H9 (cell line): ENCODE measurements at regions not wholly inside any gene's neighbourhood (a gene's known extent, or its start where the extent isn't known, plus 50 kb on each side); places are given as distances from the start of the nearest gene placed in this dataset.

Experiments used
- DNase-seq: peaks from one replicate; pipeline ENCODE4 v3.0.0-alpha.2; 2017
- H2AFZ ChIP-seq: one replicate; pipeline ENCODE4 v1.6.1; 2013; ENCODE audit warnings: mild to moderate bottlenecking, low read length, control low read depth, moderate library complexity
- H2AK5ac ChIP-seq: 2 replicates; pipeline ENCODE4 v1.6.1; 2013; ENCODE audit warnings: low read length, control low read depth, mixed read lengths; ENCODE audit not compliant: insufficient read length
- H2BK120ac ChIP-seq: one replicate; pipeline ENCODE4 v1.6.1; 2013; ENCODE audit warnings: low read depth, mild to moderate bottlenecking, low read length, control low read depth, inconsistent platforms; ENCODE audit not compliant: poor library complexity, severe bottlenecking
- H2BK12ac ChIP-seq: 2 replicates; pipeline ENCODE4 v1.6.1; 2013; ENCODE audit warnings: low read length, control low read depth, mixed read lengths, low read depth; ENCODE audit not compliant: insufficient read length
- H2BK15ac ChIP-seq: 2 replicates; pipeline ENCODE4 v1.6.1; 2013; ENCODE audit warnings: low read depth, low read length, control low read depth
- H2BK20ac ChIP-seq: one replicate; pipeline ENCODE4 v1.6.1; 2013; ENCODE audit warnings: low read depth, mild to moderate bottlenecking, low read length, control low read depth, inconsistent platforms; ENCODE audit not compliant: poor library complexity, severe bottlenecking
- H2BK5ac ChIP-seq: 2 replicates; pipeline ENCODE4 v1.6.1; 2013; ENCODE audit warnings: low read length, control low read depth, mixed read lengths; ENCODE audit not compliant: insufficient read length
- H3K14ac ChIP-seq: 2 replicates; pipeline ENCODE4 v1.6.1; 2013; ENCODE audit warnings: low read length, control low read depth; ENCODE audit not compliant: insufficient read depth
- H3K18ac ChIP-seq: 2 replicates; pipeline ENCODE4 v1.6.1; 2013; ENCODE audit warnings: low read depth, mild to moderate bottlenecking, mixed read lengths, low read length, control low read depth; ENCODE audit not compliant: insufficient read length
- H3K23ac ChIP-seq: 2 replicates; pipeline ENCODE4 v1.6.1; 2013; ENCODE audit warnings: low read length, control low read depth, mixed read lengths, low read depth; ENCODE audit not compliant: insufficient read length
- H3K23me2 ChIP-seq: 2 replicates; pipeline ENCODE4 v1.6.1; 2013; ENCODE audit warnings: low read depth, mild to moderate bottlenecking, mixed read lengths, low read length, control low read depth; ENCODE audit not compliant: insufficient read length, poor library complexity, severe bottlenecking
- H3K27ac ChIP-seq: 2 replicates; pipeline ENCODE4 v1.5.1; 2013; ENCODE audit warnings: low read length, control low read depth, mixed read lengths, low read depth; ENCODE audit not compliant: insufficient read length
- H3K27me3 ChIP-seq: 2 replicates; pipeline ENCODE4 v1.6.1; 2013; ENCODE audit warnings: low read length, control low read depth, inconsistent platforms; ENCODE audit not compliant: insufficient read depth
- H3K4ac ChIP-seq: 2 replicates; pipeline ENCODE4 v1.6.1; 2013; ENCODE audit warnings: low read depth, mild to moderate bottlenecking, control low read depth, inconsistent platforms, low read length, moderate library complexity
- H3K4me1 ChIP-seq: 2 replicates; pipeline ENCODE4 v1.6.1; 2013; ENCODE audit warnings: low read length, control low read depth, inconsistent platforms; ENCODE audit not compliant: insufficient read depth
- H3K4me2 ChIP-seq: 2 replicates; pipeline ENCODE4 v1.6.1; 2013; ENCODE audit warnings: low read length, control low read depth, mixed read lengths; ENCODE audit not compliant: insufficient read length, insufficient read depth
- H3K56ac ChIP-seq: 2 replicates; pipeline ENCODE4 v1.6.1; 2013; ENCODE audit warnings: low read depth, mild to moderate bottlenecking, mixed read lengths, low read length, control low read depth; ENCODE audit not compliant: insufficient read length
- H3K79me1 ChIP-seq: 2 replicates; pipeline ENCODE4 v1.6.1; 2013; ENCODE audit warnings: low read depth, mild to moderate bottlenecking, moderate library complexity, low read length, control low read depth, inconsistent platforms; ENCODE audit not compliant: insufficient read depth, poor library complexity, severe bottlenecking
- H3K79me2 ChIP-seq: 2 replicates; pipeline ENCODE4 v1.6.1; 2013; ENCODE audit warnings: low read length, control low read depth, inconsistent platforms; ENCODE audit not compliant: insufficient read depth
- H3K9ac ChIP-seq: 2 replicates; pipeline ENCODE4 v1.6.1; 2013; ENCODE audit warnings: low read length, control low read depth, mixed read lengths; ENCODE audit not compliant: insufficient read length; ENCODE audit errors: extremely low read depth
- H3K9me3 ChIP-seq: one replicate; pipeline ENCODE4 v1.6.1; 2013; ENCODE audit warnings: low read depth, low read length, inconsistent platforms; ENCODE audit not compliant: control insufficient read depth
- H3T11ph ChIP-seq: one replicate; pipeline ENCODE4 v1.6.1; 2013; ENCODE audit warnings: mild to moderate bottlenecking, low read length, control low read depth, inconsistent platforms
- H4K20me1 ChIP-seq: one replicate; pipeline ENCODE4 v1.6.1; 2013; ENCODE audit not compliant: control insufficient read depth, insufficient read length, insufficient read depth
- H4K5ac ChIP-seq: 2 replicates; pipeline ENCODE4 v1.6.1; 2013; ENCODE audit warnings: low read depth, mild to moderate bottlenecking, mixed read lengths, low read length, control low read depth; ENCODE audit not compliant: insufficient read length
- H4K8ac ChIP-seq: replicated peaks from 2 replicates; pipeline ENCODE4 v1.6.1; 2013; ENCODE audit warnings: low read length, control low read depth, mixed read lengths, low read depth; ENCODE audit not compliant: insufficient read length
- H4K91ac ChIP-seq: 2 replicates; pipeline ENCODE4 v1.6.1; 2013; ENCODE audit warnings: low read depth, mild to moderate bottlenecking, moderate library complexity, mixed read lengths, low read length, control low read depth; ENCODE audit not compliant: insufficient read length
- H3K27ac Mint-ChIP-seq, 3 experiments: 2 replicates in 2 of 3; 3 replicates in 1 of 3; pipeline ENCODE4 v1.8.0; 2020 to 2021; ENCODE audit warnings: mixed read lengths in 3 of 3, mild to moderate bottlenecking in 1 of 3, moderate library complexity in 1 of 3
- H3K27me3 Mint-ChIP-seq: 2 replicates; pipeline ENCODE4 v1.8.0; 2021; ENCODE audit warnings: low read depth, mild to moderate bottlenecking, moderate library complexity, mixed read lengths
- H3K36me3 Mint-ChIP-seq, 3 experiments: 2 replicates in 2 of 3; 3 replicates in 1 of 3; pipeline ENCODE4 v1.8.0; 2020 to 2021; ENCODE audit warnings: low read depth in 3 of 3, mixed read lengths in 3 of 3; ENCODE audit not compliant: insufficient read depth in 1 of 3
- H3K4me1 Mint-ChIP-seq, 2 experiments: 2 replicates each; pipeline ENCODE4 v1.8.0; 2020; ENCODE audit warnings: mixed read lengths in 2 of 2
- H3K4me3 Mint-ChIP-seq, 2 experiments: 2 replicates in 1 of 2; 3 replicates in 1 of 2; pipeline ENCODE4 v1.8.0; 2020 to 2021; ENCODE audit warnings: mild to moderate bottlenecking in 2 of 2, mixed read lengths in 2 of 2, moderate library complexity in 1 of 2
- H3K9me3 Mint-ChIP-seq, 2 experiments: 2 replicates in 1 of 2; 3 replicates in 1 of 2; pipeline ENCODE4 v1.8.0; 2020; ENCODE audit warnings: mild to moderate bottlenecking in 2 of 2, mixed read lengths in 2 of 2, moderate library complexity in 1 of 2
- CTCF ChIP-seq: fragments of 200-600 bp; sonication (generic); conservative IDR thresholded peaks from 3 replicates; pipeline ENCODE4 v1.8.0; 2021; ENCODE audit warnings: antibody characterized with exemption, mild to moderate bottlenecking
- WGBS: extraction: QIAGEN DNeasy Blood & Tissue Kit; methylation state at CpG from one replicate; pipeline ENCODE4 v1.1.7; 2013; ENCODE audit warnings: missing lambda C conversion rate, low lambda C conversion rate, mixed read lengths; ENCODE audit not compliant: insufficient read length; ENCODE audit errors: extremely low coverage; 5-methylcytosine and 5-hydroxymethylcytosine counted together

- no peak overlapping the region for H3K18ac ChIP-seq
- no peak overlapping the region for H2BK120ac ChIP-seq
- H3K23me2 ChIP-seq: no peaks in the 10 kb centered on the region
- no peak overlapping the region for H3K4me2 ChIP-seq
- no peaks in the 10 kb centered on the region for H3K27me3 ChIP-seq
- no peak overlapping the region for H2BK5ac ChIP-seq
- H3K79me1 ChIP-seq: no peaks in the 10 kb centered on the region
- H2BK20ac ChIP-seq: no peak overlapping the region
- Mint-ChIP-seq H3K27ac (no peak overlapping the region), H3K4me1 (peaks cover 30 to 38% of the 10 kb centered on the region in 2 experiments), H3K4me3 (no peak overlapping the region), H3K36me3 (no peaks in the 10 kb centered on the region), H3K27me3 (no peaks in the 10 kb centered on the region), H3K9me3 (no peaks in the 10 kb centered on the region)
- H3T11ph ChIP-seq: no peak overlapping the region
- peaks cover 5% of the 10 kb centered on the region; the same call in 1 of the 2 replicates for H3K4me1 ChIP-seq
- H3K14ac ChIP-seq: no peak overlapping the region
- H3K23ac ChIP-seq: no peak overlapping the region
- no peak overlapping the region for H2AK5ac ChIP-seq
- TF ChIP-seq CTCF: no peak
- no peak for DNase-seq
- no peak overlapping the region for H3K56ac ChIP-seq
- no peak overlapping the region for H4K8ac ChIP-seq
- H4K91ac ChIP-seq: no peak overlapping the region
- H3K9ac ChIP-seq: no peak overlapping the region
- H3K79me2 ChIP-seq: no peaks in the 10 kb centered on the region
- no peak overlapping the region for H3K27ac ChIP-seq
- H3K4ac ChIP-seq: no peak overlapping the region
- H4K5ac ChIP-seq: no peak overlapping the region
- no peaks in the 10 kb centered on the region for H4K20me1 ChIP-seq
- H2AFZ ChIP-seq: no peak overlapping the region
- WGBS: no CpG with 5 or more reads among the region's 2 CpGs
- H3K9me3 ChIP-seq: no peaks in the 10 kb centered on the region
- H2BK12ac ChIP-seq: no peak overlapping the region
- no peak overlapping the region for H2BK15ac ChIP-seq
These were observed 198.1 kb upstream of the SGK1 start for GRCh38 chr6:134515986-134516385.
